Left lung (tissue), 4 donors: ENCODE measurements at regions not wholly inside any gene's neighbourhood (a gene's known extent, or its start where the extent isn't known, plus 50 kb on each side); places are given as distances from the start of the nearest gene placed in this dataset.

Experiments
- ATAC-seq: fragments of 200-7000 bp; cut with Tn5 transposase; one replicate; pipeline ENCODE4 v1.9.1; 2020; ENCODE audit warnings: moderate library complexity
- DNase-seq, 4 donors: peaks; one replicate each; pipeline ENCODE4 v3.0.0-alpha.2; 2013 to 2020
- H3K27ac ChIP-seq, 2 donors: fragments of 200-600 bp; sonication (generic) in 1 of 2; one replicate each; pipeline versions ENCODE4 v1.5.0 to v1.8.0; 2020 to 2021
- H3K27me3 ChIP-seq, 2 donors: fragments of 200-600 bp; sonication (generic) in 1 of 2; one replicate each; pipeline versions ENCODE4 v1.5.0 to v1.8.0; 2020 to 2021
- H3K36me3 ChIP-seq, 2 donors: fragments of 200-600 bp; sonication (generic) in 1 of 2; one replicate each; pipeline versions ENCODE4 v1.5.0 to v1.8.0; 2020 to 2021
- H3K4me1 ChIP-seq, 2 donors: fragments of 200-600 bp; one replicate each; pipeline ENCODE4 v1.8.0; 2021
- H3K4me3 ChIP-seq, 2 donors: fragments of 200-600 bp; sonication (generic) in 1 of 2; one replicate each; pipeline versions ENCODE4 v1.5.0 to v1.8.0; 2020 to 2021; ENCODE audit warnings: mild to moderate bottlenecking in 1 of 2
- H3K9me3 ChIP-seq, 2 donors: fragments of 200-600 bp; sonication (generic) in 1 of 2; one replicate each; pipeline versions ENCODE4 v1.5.0 to v1.8.0; 2020 to 2021
- intact Hi-C, 2 donors: fragments of 100-400 bp; cut with DNase I; formaldehyde crosslinking; loops; one replicate each; pipeline versions ENCODE4 v1.11.2 to v1.14.2; 2022
- TF ChIP-seq, protein P1 (sequence below), 2 donors: fragments of 200-600 bp; sonication (generic) in 1 of 2; IDR thresholded peaks; one replicate each; pipeline versions ENCODE4 v1.5.0 to v1.8.0; 2021; ENCODE audit warnings: antibody characterized with exemption in 2 of 2
- donor health status: DM: no; HTN: yes; CAD: no.
- donor health status: DM: no; HTN: no; CAD: no.

DNA sequence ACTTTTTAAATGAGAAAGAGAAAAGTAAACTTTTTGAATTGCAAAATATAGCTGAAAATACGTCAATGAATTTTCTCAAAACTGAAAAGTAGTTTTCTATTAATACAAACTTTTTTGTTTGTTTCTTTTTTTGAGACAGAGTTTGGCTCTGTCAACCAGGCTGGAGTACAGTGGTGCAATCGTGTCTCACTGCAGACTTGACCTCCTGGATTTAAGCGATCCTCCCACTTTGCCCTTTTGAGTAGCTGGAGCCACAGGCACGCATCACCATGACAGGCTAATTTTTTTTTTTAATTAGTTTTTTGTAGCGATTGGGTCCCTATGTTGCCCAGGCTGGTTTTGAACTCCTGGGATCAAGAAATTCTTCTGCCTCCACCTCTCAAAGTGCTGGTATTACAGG is 610.4 kb downstream of the ELAVL2 start:
- Histone ChIP-seq H3K9me3 (no peaks in the 10 kb centered on the region), H3K4me1 (no peaks in the 10 kb centered on the region), H3K4me3 (no peak overlapping the region), H3K27me3 (no peaks in the 10 kb centered on the region), H3K36me3 (no peaks in the 10 kb centered on the region), H3K27ac (no peak overlapping the region)
- TF ChIP-seq, protein P1, sequence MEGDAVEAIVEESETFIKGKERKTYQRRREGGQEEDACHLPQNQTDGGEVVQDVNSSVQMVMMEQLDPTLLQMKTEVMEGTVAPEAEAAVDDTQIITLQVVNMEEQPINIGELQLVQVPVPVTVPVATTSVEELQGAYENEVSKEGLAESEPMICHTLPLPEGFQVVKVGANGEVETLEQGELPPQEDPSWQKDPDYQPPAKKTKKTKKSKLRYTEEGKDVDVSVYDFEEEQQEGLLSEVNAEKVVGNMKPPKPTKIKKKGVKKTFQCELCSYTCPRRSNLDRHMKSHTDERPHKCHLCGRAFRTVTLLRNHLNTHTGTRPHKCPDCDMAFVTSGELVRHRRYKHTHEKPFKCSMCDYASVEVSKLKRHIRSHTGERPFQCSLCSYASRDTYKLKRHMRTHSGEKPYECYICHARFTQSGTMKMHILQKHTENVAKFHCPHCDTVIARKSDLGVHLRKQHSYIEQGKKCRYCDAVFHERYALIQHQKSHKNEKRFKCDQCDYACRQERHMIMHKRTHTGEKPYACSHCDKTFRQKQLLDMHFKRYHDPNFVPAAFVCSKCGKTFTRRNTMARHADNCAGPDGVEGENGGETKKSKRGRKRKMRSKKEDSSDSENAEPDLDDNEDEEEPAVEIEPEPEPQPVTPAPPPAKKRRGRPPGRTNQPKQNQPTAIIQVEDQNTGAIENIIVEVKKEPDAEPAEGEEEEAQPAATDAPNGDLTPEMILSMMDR (IDR thresholded peaks at IDR 0.05): no peak
- intact Hi-C loops: no loop called here
- ATAC-seq: no peak
- no peak for DNase-seq

DNA sequence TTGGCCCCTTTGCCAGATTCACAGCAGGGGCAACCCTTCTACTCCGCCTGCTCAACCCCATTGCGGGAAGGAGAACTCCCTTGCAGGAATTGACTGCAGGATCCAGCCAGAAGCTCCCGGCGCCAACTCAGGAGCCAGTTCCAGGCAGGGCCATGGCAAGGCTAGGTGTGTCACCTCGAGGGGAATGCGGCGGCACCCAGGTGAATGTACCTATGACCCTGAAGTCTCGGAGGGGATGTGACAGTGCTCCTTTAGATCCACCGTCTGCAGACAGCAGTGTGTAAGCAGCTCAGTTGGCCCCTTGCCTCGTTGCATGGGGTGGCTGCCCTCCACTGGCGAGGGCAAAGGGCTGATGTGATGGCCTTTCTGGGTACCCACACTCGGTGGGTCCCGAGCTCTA is 606.6 kb downstream of the ELAVL2 start:
- peak in 1 of 4 donors; percentile 59 for DNase-seq
- no peaks in the 10 kb centered on the region for H3K4me1 ChIP-seq
- ATAC-seq: no peak
- H3K4me3 ChIP-seq: no peak overlapping the region
- no peak overlapping the region for H3K27ac ChIP-seq
- H3K9me3 ChIP-seq: peaks cover 0 to 5% of the 10 kb centered on the region in 2 donors
- H3K27me3 ChIP-seq: no peaks in the 10 kb centered on the region
- H3K36me3 ChIP-seq: no peaks in the 10 kb centered on the region
- TF ChIP-seq, protein P1 (IDR thresholded peaks at IDR 0.05): no peak
- intact Hi-C loops: no loop called here

DNA sequence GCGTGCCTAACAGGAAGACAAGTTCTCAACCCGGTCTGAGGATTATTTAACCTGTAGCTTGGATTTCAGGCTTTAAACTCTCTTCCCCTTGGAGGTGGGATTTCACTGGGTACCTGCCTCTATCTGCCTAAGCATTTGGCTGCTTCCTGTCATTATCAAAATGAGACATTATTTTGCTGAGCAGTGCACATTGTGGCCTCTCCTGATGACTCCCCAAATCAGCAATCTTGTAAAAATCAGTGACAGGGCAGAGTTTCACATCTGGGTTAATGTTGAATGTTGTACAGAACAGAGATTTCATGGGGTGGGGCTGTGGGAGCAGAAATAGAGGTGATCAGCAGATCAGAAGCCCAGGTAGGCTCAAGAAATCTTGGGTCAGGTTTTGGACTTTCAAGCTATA is 605.9 kb downstream of the ELAVL2 start:
- TF ChIP-seq, protein P1 (IDR thresholded peaks at IDR 0.05): no peak
- no peak for ATAC-seq
- intact Hi-C loops: no loop called here
- H3K4me1 ChIP-seq: no peaks in the 10 kb centered on the region
- no peak for DNase-seq
- no peaks in the 10 kb centered on the region for H3K27me3 ChIP-seq
- no peak overlapping the region for H3K27ac ChIP-seq
- H3K9me3 ChIP-seq: peaks cover 0 to 7% of the 10 kb centered on the region in 2 donors
- no peak overlapping the region for H3K4me3 ChIP-seq
- no peaks in the 10 kb centered on the region for H3K36me3 ChIP-seq

GRCh38 chr9:23220957-23221356 is 605.1 kb downstream of the ELAVL2 start:
- ATAC-seq: no peak
- peaks cover 0 to 7% of the 10 kb centered on the region in 2 donors for H3K9me3 ChIP-seq
- H3K27me3 ChIP-seq: no peaks in the 10 kb centered on the region
- TF ChIP-seq, protein P1 (IDR thresholded peaks at IDR 0.05): no peak
- no peak overlapping the region for H3K4me3 ChIP-seq
- intact Hi-C loops: no loop called here
- no peak overlapping the region for H3K27ac ChIP-seq
- H3K4me1 ChIP-seq: no peaks in the 10 kb centered on the region
- H3K36me3 ChIP-seq: no peaks in the 10 kb centered on the region
- no peak for DNase-seq

DNA sequence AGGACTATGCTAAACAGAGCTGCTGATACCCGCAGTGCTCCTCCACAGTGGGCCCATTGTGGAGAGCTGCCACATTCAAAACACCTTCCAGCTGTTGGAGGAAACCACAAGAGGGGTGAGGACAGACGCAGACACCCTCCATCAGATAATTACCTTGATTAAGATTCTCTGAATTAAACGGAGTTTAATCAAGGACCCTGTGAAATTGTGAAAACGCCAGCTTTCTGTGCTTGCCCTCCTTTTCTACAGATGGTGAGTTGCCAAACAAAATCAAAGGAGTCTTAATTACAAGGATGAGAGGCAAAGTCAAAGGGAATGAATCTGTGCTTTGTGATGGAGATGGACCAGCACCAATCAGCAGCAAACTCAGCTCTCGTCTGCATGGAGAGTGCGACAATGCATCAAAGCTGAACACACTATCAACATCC is 596.1 kb downstream of the ELAVL2 start:
- TF ChIP-seq, protein P1 (IDR thresholded peaks at IDR 0.05): no peak
- Histone ChIP-seq H3K4me1 (no peaks in the 10 kb centered on the region), H3K36me3 (no peaks in the 10 kb centered on the region), H3K9me3 (no peaks in the 10 kb centered on the region), H3K27ac (no peak overlapping the region), H3K4me3 (no peak overlapping the region), H3K27me3 (no peaks in the 10 kb centered on the region)
- intact Hi-C loops: no loop called here
- no peak for ATAC-seq
- no peak for DNase-seq
